Keratinocyte (primary cell): ENCODE measurements at regions not wholly inside any gene's neighbourhood (a gene's known extent, or its start where the extent isn't known, plus 50 kb on each side); places are given as distances from the start of the nearest gene placed in this dataset.

Experiments
- CTCF ChIP-seq, 3 experiments: IDR thresholded peaks in 1 of 3; conservative IDR thresholded peaks in 1 of 3; optimal IDR thresholded peaks in 1 of 3; 2 replicates in 2 of 3; 3 replicates in 1 of 3; pipeline versions ENCODE3 to v1.5.1; 2011; ENCODE audit warnings: low read length in 3 of 3, mild to moderate bottlenecking in 3 of 3, moderate library complexity in 2 of 3, control low read depth in 1 of 3, inconsistent platforms in 1 of 3; ENCODE audit not compliant: insufficient read depth in 2 of 3; ENCODE audit errors: extremely low read depth in 1 of 3
- EZH2 ChIP-seq: IDR thresholded peaks from one replicate; pipeline ENCODE4 v1.6.1; 2012; ENCODE audit warnings: inconsistent platforms, mild to moderate bottlenecking, low read length, moderate library complexity

DNA sequence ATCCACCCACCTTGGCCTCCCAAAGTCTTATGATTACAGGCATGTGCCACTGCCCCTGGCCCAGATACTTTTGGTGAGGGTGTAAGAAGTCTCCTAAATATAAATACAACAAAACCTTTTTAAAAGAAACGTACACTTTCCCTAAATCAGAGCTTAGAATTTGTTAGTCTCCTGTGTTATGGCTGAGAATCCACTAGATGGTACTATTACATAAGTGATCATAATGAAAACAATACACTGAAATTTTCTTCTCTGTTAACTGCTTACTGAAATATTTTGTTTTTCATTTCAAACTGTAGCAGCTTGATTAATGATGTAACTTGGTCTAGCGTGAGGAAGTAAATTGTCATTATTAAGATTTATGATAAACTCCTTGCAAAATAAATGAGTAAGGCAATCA lies 74.8 kb upstream of the FAM98A start:
- TF ChIP-seq CTCF (optimal IDR thresholded peaks at IDR 0.05 in 1 of 3, IDR thresholded peaks at IDR 0.05 in 1 of 3, conservative IDR thresholded peaks at IDR 0.05 in 1 of 3; ENCODE audit: extremely low read depth in 1 of 3, insufficient read depth in 2 of 3, low read length in 3 of 3), result peak in 1 of 3 experiments; percentile 12
- TF ChIP-seq EZH2, result no peak
